ENCODE measurements at regions not wholly inside any gene's neighbourhood (a gene's known extent, or its start where the extent isn't known, plus 50 kb on each side); places are given as distances from the start of the nearest gene placed in this dataset.
"Not testable (repeated sequence)": the region's sequence is repeated elsewhere in the genome, so short reads cannot be mapped to it uniquely, and the experiment has no call there.

DNA sequence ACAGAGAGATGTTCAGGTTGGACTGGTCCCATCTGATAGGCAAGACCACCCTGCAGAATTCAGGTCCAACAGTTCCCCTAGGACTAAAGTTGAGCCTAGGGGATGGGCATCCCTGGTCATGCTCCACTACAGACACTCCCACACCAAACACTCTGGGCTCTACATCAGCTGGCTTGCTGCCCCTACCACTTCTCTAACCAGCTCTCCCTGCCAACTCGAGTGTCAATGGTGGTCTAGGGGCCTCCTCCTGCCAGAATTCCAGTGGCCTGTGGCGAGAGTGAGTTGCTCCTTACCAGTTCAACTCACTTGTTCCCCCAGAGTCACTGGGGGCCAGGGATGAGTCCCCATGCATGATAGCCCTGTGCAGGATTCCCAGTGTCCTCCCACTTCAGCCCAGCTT lies 316.2 kb upstream of the PPP2R3A start:
- peaks cover 3 to 21% (median 6%) of the 10 kb centered on the region in 3 donors for H3K9me3 Mint-ChIP-seq
- H3K27ac ChIP-seq (ENCODE audit: low read length), result no peak overlapping the region
- ATAC-seq (replicated peaks in 1 of 4) (no peak), DNase-seq (no peak)
- 49% methylated on average over 2 of the region's 2 CpGs for WGBS (ENCODE audit: insufficient coverage)
- CTCF ChIA-PET, result no interaction called here
- H3K36me3 ChIP-seq (ENCODE audit: control insufficient read depth in 2 of 2, extremely low read depth in 1 of 2, insufficient read depth in 1 of 2, low read length in 1 of 2), result no peaks in the 10 kb centered on the region
- H3K27me3 Mint-ChIP-seq, result peaks cover 0 to 3% of the 10 kb centered on the region in 2 donors
- H3K9me3 ChIP-seq, result no peaks in the 10 kb centered on the region
- peaks cover 0 to 6% of the 10 kb centered on the region in 2 experiments for H3K27me3 ChIP-seq (replicated peaks in 1 of 2; ENCODE audit: control insufficient read depth in 2 of 2, extremely low read depth in 1 of 2, insufficient read depth in 2 of 2, low read length in 1 of 2)
- no peak overlapping the region for H3K4me3 ChIP-seq (ENCODE audit: control insufficient read depth in 1 of 2, extremely low read depth in 1 of 2, low read length in 1 of 2)
- no peak overlapping the region for H3K27ac Mint-ChIP-seq
- H3K4me3 Mint-ChIP-seq, result no peak overlapping the region
- H3K36me3 Mint-ChIP-seq, result no peaks in the 10 kb centered on the region
- no peaks in the 10 kb centered on the region for H3K4me1 ChIP-seq (ENCODE audit: control insufficient read depth in 1 of 2, extremely low read depth in 1 of 2, insufficient read depth in 2 of 2, low read length in 2 of 2)
- no peaks in the 10 kb centered on the region for H3K4me1 Mint-ChIP-seq
- POLR2A ChIA-PET, result no interaction called here

DNA sequence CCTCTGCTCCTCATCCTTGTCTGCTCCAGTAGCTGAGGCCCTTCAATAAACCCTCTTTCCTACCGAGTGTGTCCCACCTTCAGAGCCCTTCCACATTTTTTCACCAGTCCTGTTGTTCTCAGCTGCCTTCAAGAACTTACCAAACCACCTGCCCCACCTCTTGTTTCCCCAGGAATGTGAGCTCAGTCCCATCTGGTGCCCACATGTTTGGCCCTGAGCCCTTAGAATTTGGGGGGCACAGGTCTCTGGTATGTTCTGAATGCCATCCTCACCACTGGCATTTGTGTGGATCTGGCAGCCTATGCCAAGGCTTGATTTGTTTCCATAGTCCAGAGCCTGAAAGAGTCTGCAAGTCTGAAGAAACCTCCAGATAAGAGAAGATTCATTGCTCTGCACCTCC lies 315.2 kb upstream of the PPP2R3A start:
- Mint-ChIP-seq H3K4me1 (no peaks in the 10 kb centered on the region), H3K27ac (no peak overlapping the region), H3K27me3 (peaks cover 0 to 3% of the 10 kb centered on the region in 2 donors), H3K9me3 (peaks cover 3 to 21% (median 6%) of the 10 kb centered on the region in 3 donors), H3K4me3 (no peak overlapping the region), H3K36me3 (no peaks in the 10 kb centered on the region)
- 67% methylated on average over 1 of the region's 1 CpG for WGBS (ENCODE audit: insufficient coverage)
- CTCF ChIA-PET, result no interaction called here
- Histone ChIP-seq H3K9me3 (no peaks in the 10 kb centered on the region), H3K4me1 (ENCODE audit: control insufficient read depth in 1 of 2, extremely low read depth in 1 of 2, insufficient read depth in 2 of 2, low read length in 2 of 2) (no peaks in the 10 kb centered on the region), H3K36me3 (ENCODE audit: control insufficient read depth in 2 of 2, extremely low read depth in 1 of 2, insufficient read depth in 1 of 2, low read length in 1 of 2) (no peaks in the 10 kb centered on the region), H3K4me3 (ENCODE audit: control insufficient read depth in 1 of 2, extremely low read depth in 1 of 2, low read length in 1 of 2) (no peak overlapping the region), H3K27ac (ENCODE audit: low read length) (no peak overlapping the region), H3K27me3 (replicated peaks in 1 of 2; ENCODE audit: control insufficient read depth in 2 of 2, extremely low read depth in 1 of 2, insufficient read depth in 2 of 2, low read length in 1 of 2) (peaks cover 0 to 6% of the 10 kb centered on the region in 2 experiments)
- DNase-seq (no peak), ATAC-seq (replicated peaks in 1 of 4) (no peak)
- POLR2A ChIA-PET, result no interaction called here

DNA sequence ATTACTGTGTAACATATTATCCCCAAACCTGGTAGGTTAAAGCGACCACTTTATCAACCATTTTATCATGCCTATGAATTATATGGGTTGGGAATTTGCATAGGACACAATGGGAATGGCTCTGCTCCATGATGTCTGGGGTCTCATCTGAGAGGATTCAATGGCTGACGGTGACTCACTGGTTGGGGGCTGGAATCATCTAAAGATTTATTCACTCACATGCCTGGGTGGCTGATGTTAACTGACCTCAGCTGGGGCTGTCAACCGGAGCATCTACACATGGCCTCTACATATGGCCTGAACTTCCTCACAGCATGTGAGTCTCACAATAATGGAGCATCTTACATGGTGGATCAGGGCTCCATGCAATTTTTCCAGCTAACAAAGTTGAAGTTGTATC lies 313.1 kb upstream of the PPP2R3A start:
- Histone ChIP-seq H3K27me3 (replicated peaks in 1 of 2; ENCODE audit: control insufficient read depth in 2 of 2, extremely low read depth in 1 of 2, insufficient read depth in 2 of 2, low read length in 1 of 2) (peaks cover 0 to 6% of the 10 kb centered on the region in 2 experiments), H3K4me3 (ENCODE audit: control insufficient read depth in 1 of 2, extremely low read depth in 1 of 2, low read length in 1 of 2) (no peak overlapping the region), H3K36me3 (ENCODE audit: control insufficient read depth in 2 of 2, extremely low read depth in 1 of 2, insufficient read depth in 1 of 2, low read length in 1 of 2) (no peaks in the 10 kb centered on the region), H3K9me3 (no peaks in the 10 kb centered on the region), H3K27ac (ENCODE audit: low read length) (no peak overlapping the region), H3K4me1 (ENCODE audit: control insufficient read depth in 1 of 2, extremely low read depth in 1 of 2, insufficient read depth in 2 of 2, low read length in 2 of 2) (no peaks in the 10 kb centered on the region)
- no peak overlapping the region for H3K27ac Mint-ChIP-seq
- no peaks in the 10 kb centered on the region for H3K36me3 Mint-ChIP-seq
- no peaks in the 10 kb centered on the region for H3K4me1 Mint-ChIP-seq
- ATAC-seq (replicated peaks in 1 of 4) (no peak), DNase-seq (no peak)
- peaks cover 0 to 20% (median 3%) of the 10 kb centered on the region in 3 donors for H3K9me3 Mint-ChIP-seq
- CTCF ChIA-PET, result no interaction called here
- WGBS (ENCODE audit: insufficient coverage), result no CpG with 5 or more reads among the region's 3 CpGs
- H3K27me3 Mint-ChIP-seq, result peaks cover 0 to 3% of the 10 kb centered on the region in 2 donors
- no peak overlapping the region for H3K4me3 Mint-ChIP-seq
- POLR2A ChIA-PET, result interaction anchor here in 1 of 2 donors (0.7 kb wide), 1 partner anchor 10 kb away, joined by 4 read pairs; no protein-coding TSS in a partner anchor

DNA sequence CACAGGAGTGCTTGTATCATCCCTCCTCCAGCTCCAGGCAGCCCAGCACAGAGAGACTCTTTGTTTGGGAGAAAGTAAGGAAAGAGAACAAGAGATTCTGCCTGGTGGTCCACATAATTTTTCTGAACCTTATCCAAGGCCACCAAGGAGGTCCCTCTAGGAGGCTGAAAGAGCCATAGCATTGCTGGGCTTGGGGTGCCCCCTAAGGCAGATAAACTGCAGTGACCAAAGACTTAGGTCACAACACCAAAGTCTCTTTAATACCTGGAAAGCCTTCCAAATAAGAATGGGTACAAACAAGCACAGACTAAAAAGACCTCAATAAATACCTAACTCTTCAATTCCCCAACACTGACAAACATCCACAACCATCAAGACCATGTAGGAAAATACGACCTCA lies 310.2 kb upstream of the PPP2R3A start:
- Histone ChIP-seq H3K4me1 (ENCODE audit: control insufficient read depth in 1 of 2, extremely low read depth in 1 of 2, insufficient read depth in 2 of 2, low read length in 2 of 2) (no peaks in the 10 kb centered on the region), H3K9me3 (no peaks in the 10 kb centered on the region), H3K27me3 (replicated peaks in 1 of 2; ENCODE audit: control insufficient read depth in 2 of 2, extremely low read depth in 1 of 2, insufficient read depth in 2 of 2, low read length in 1 of 2) (no peaks in the 10 kb centered on the region), H3K36me3 (ENCODE audit: control insufficient read depth in 2 of 2, extremely low read depth in 1 of 2, insufficient read depth in 1 of 2, low read length in 1 of 2) (no peaks in the 10 kb centered on the region), H3K27ac (ENCODE audit: low read length) (no peak overlapping the region), H3K4me3 (ENCODE audit: control insufficient read depth in 1 of 2, extremely low read depth in 1 of 2, low read length in 1 of 2) (no peak overlapping the region)
- Mint-ChIP-seq H3K4me3 (no peak overlapping the region), H3K36me3 (no peaks in the 10 kb centered on the region), H3K4me1 (no peaks in the 10 kb centered on the region), H3K27me3 (peaks cover 0 to 3% of the 10 kb centered on the region in 2 donors), H3K9me3 (peaks cover 0 to 21% (median 3%) of the 10 kb centered on the region in 3 donors), H3K27ac (no peak overlapping the region)
- POLR2A ChIA-PET, result no interaction called here
- 57% methylated on average over 1 of the region's 1 CpG for WGBS (ENCODE audit: insufficient coverage)
- no peak for DNase-seq
- no peak for ATAC-seq (replicated peaks in 1 of 4)
- CTCF ChIA-PET, result no interaction called here

GRCh38 chr3:135658451-135658850 lies 307.1 kb upstream of the PPP2R3A start:
- H3K4me3 ChIP-seq (ENCODE audit: control insufficient read depth in 1 of 2, extremely low read depth in 1 of 2, low read length in 1 of 2); POLR2A ChIA-PET; H3K27me3 Mint-ChIP-seq; H3K36me3 Mint-ChIP-seq; ATAC-seq (replicated peaks in 1 of 4); H3K27ac Mint-ChIP-seq; H3K4me1 ChIP-seq (ENCODE audit: control insufficient read depth in 1 of 2, extremely low read depth in 1 of 2, insufficient read depth in 2 of 2, low read length in 2 of 2); H3K27ac ChIP-seq (ENCODE audit: low read length); CTCF ChIA-PET; H3K9me3 ChIP-seq; H3K4me1 Mint-ChIP-seq; DNase-seq; H3K27me3 ChIP-seq (replicated peaks in 1 of 2; ENCODE audit: control insufficient read depth in 2 of 2, extremely low read depth in 1 of 2, insufficient read depth in 2 of 2, low read length in 1 of 2); H3K4me3 Mint-ChIP-seq; H3K36me3 ChIP-seq (ENCODE audit: control insufficient read depth in 2 of 2, extremely low read depth in 1 of 2, insufficient read depth in 1 of 2, low read length in 1 of 2): not testable (repeated sequence)
- H3K9me3 Mint-ChIP-seq, result peaks cover 0 to 21% (median 3%) of the 10 kb centered on the region in 3 donors
- 74% methylated on average over 9 of the region's 14 CpGs for WGBS (ENCODE audit: insufficient coverage)

GRCh38 chr3:135667061-135667460 lies 298.5 kb upstream of the PPP2R3A start:
- Histone ChIP-seq H3K36me3 (ENCODE audit: control insufficient read depth in 2 of 2, extremely low read depth in 1 of 2, insufficient read depth in 1 of 2, low read length in 1 of 2) (no peaks in the 10 kb centered on the region), H3K27ac (ENCODE audit: low read length) (no peak overlapping the region), H3K27me3 (replicated peaks in 1 of 2; ENCODE audit: control insufficient read depth in 2 of 2, extremely low read depth in 1 of 2, insufficient read depth in 2 of 2, low read length in 1 of 2) (no peaks in the 10 kb centered on the region), H3K4me1 (ENCODE audit: control insufficient read depth in 1 of 2, extremely low read depth in 1 of 2, insufficient read depth in 2 of 2, low read length in 2 of 2) (no peaks in the 10 kb centered on the region), H3K4me3 (ENCODE audit: control insufficient read depth in 1 of 2, extremely low read depth in 1 of 2, low read length in 1 of 2) (no peak overlapping the region), H3K9me3 (no peaks in the 10 kb centered on the region)
- WGBS (ENCODE audit: insufficient coverage), result 29% methylated on average over 1 of the region's 1 CpG
- ATAC-seq (replicated peaks in 1 of 4), result no peak
- no peak for DNase-seq
- Mint-ChIP-seq H3K4me1 (no peaks in the 10 kb centered on the region), H3K27ac (no peak overlapping the region), H3K27me3 (no peaks in the 10 kb centered on the region), H3K9me3 (peaks cover 7 to 21% (median 21%) of the 10 kb centered on the region in 3 donors), H3K36me3 (no peaks in the 10 kb centered on the region), H3K4me3 (no peak overlapping the region)
- ChIA-PET POLR2A (no interaction called here), CTCF (interaction anchor here in 1 of 2 donors (0.6 to 1.2 kb wide), 2 partner anchors 27 to 367 kb away, joined by 3 read pairs; no protein-coding TSS in a partner anchor)

GRCh38 chr3:135674508-135674907 lies 291.0 kb upstream of the PPP2R3A start:
- ChIA-PET POLR2A (no interaction called here), CTCF (no interaction called here)
- Histone ChIP-seq H3K27me3 (replicated peaks in 1 of 2; ENCODE audit: control insufficient read depth in 2 of 2, extremely low read depth in 1 of 2, insufficient read depth in 2 of 2, low read length in 1 of 2) (no peaks in the 10 kb centered on the region), H3K4me1 (ENCODE audit: control insufficient read depth in 1 of 2, extremely low read depth in 1 of 2, insufficient read depth in 2 of 2, low read length in 2 of 2) (no peaks in the 10 kb centered on the region), H3K9me3 (no peaks in the 10 kb centered on the region), H3K36me3 (ENCODE audit: control insufficient read depth in 2 of 2, extremely low read depth in 1 of 2, insufficient read depth in 1 of 2, low read length in 1 of 2) (no peaks in the 10 kb centered on the region), H3K4me3 (ENCODE audit: control insufficient read depth in 1 of 2, extremely low read depth in 1 of 2, low read length in 1 of 2) (no peak overlapping the region), H3K27ac (ENCODE audit: low read length) (no peak overlapping the region)
- Mint-ChIP-seq H3K4me1 (no peaks in the 10 kb centered on the region), H3K36me3 (no peaks in the 10 kb centered on the region), H3K27ac (no peak overlapping the region), H3K27me3 (peaks cover 0 to 3% of the 10 kb centered on the region in 2 donors), H3K9me3 (peaks cover 4 to 19% (median 12%) of the 10 kb centered on the region in 3 donors), H3K4me3 (no peak overlapping the region)
- ATAC-seq (replicated peaks in 1 of 4), result no peak
- whole genome bisulfite sequencing (ENCODE audit: insufficient coverage), result no CpG with 5 or more reads among the region's 3 CpGs
- no peak for DNase-seq
